ENCODE measurements at regions not wholly inside any gene's neighbourhood (a gene's known extent, or its start where the extent isn't known, plus 50 kb on each side); places are given as distances from the start of the nearest gene placed in this dataset.

GRCh38 chr4:77248805-77249204 is 91.8 kb downstream of the CCNG2 start:
- TF ChIP-seq, protein P1, sequence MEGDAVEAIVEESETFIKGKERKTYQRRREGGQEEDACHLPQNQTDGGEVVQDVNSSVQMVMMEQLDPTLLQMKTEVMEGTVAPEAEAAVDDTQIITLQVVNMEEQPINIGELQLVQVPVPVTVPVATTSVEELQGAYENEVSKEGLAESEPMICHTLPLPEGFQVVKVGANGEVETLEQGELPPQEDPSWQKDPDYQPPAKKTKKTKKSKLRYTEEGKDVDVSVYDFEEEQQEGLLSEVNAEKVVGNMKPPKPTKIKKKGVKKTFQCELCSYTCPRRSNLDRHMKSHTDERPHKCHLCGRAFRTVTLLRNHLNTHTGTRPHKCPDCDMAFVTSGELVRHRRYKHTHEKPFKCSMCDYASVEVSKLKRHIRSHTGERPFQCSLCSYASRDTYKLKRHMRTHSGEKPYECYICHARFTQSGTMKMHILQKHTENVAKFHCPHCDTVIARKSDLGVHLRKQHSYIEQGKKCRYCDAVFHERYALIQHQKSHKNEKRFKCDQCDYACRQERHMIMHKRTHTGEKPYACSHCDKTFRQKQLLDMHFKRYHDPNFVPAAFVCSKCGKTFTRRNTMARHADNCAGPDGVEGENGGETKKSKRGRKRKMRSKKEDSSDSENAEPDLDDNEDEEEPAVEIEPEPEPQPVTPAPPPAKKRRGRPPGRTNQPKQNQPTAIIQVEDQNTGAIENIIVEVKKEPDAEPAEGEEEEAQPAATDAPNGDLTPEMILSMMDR (IDR thresholded peaks at IDR 0.05; ENCODE audit: extremely low read depth in 1 of 2, insufficient read depth in 1 of 2, low read depth in 1 of 2, low read length in 2 of 2) = no peak
- no peak for TF ChIP-seq POLR2AphosphoS5 (IDR thresholded peaks at IDR 0.05; ENCODE audit: insufficient read depth, low read depth, low read length)

Measured in endothelial cell of umbilical vein (primary cell).